Endodermal cell (in vitro differentiated cells): ENCODE measurements at regions not wholly inside any gene's neighbourhood (a gene's known extent, or its start where the extent isn't known, plus 50 kb on each side); places are given as distances from the start of the nearest gene placed in this dataset.

ENCODE experiments used
- DNase-seq: peaks from one replicate; pipeline ENCODE4 v3.0.0-alpha.2; 2017
- H3K27ac ChIP-seq: 2 replicates; pipeline ENCODE4 v1.5.1; 2013; ENCODE audit warnings: mild to moderate bottlenecking, low read depth, low read length, moderate library complexity
- H3K27me3 ChIP-seq: 2 replicates; pipeline ENCODE4 v1.6.1; 2013; ENCODE audit warnings: mild to moderate bottlenecking, low read length, moderate library complexity; ENCODE audit not compliant: insufficient read depth, control insufficient read depth, poor library complexity, severe bottlenecking
- H3K36me3 ChIP-seq: 2 replicates; pipeline ENCODE4 v1.7.0; 2013; ENCODE audit warnings: mild to moderate bottlenecking, low read length, moderate library complexity; ENCODE audit not compliant: control insufficient read depth, insufficient read depth
- H3K4me1 ChIP-seq: one replicate; pipeline ENCODE4 v1.7.0; 2013; ENCODE audit warnings: low read length; ENCODE audit not compliant: control insufficient read depth, insufficient read depth
- H3K4me3 ChIP-seq: 2 replicates; pipeline ENCODE4 v1.5.1; 2013; ENCODE audit warnings: mild to moderate bottlenecking, low read length, moderate library complexity
- H3K9ac ChIP-seq: 2 replicates; pipeline ENCODE4 v1.6.1; 2013; ENCODE audit warnings: mild to moderate bottlenecking, low read length, moderate library complexity; ENCODE audit not compliant: poor library complexity, severe bottlenecking; ENCODE audit errors: extremely low read depth
- H3K9me3 ChIP-seq: 2 replicates; pipeline ENCODE4 v1.6.1; 2013; ENCODE audit warnings: mild to moderate bottlenecking, low read length, moderate library complexity; ENCODE audit not compliant: control insufficient read depth
- H3K27ac Mint-ChIP-seq: 2 replicates; pipeline ENCODE4 v1.8.0; 2020; ENCODE audit warnings: mixed read lengths
- H3K27me3 Mint-ChIP-seq: 2 replicates; pipeline ENCODE4 v1.8.0; 2021; ENCODE audit warnings: mild to moderate bottlenecking, mixed read lengths; ENCODE audit not compliant: insufficient read depth
- H3K36me3 Mint-ChIP-seq: 2 replicates; pipeline ENCODE4 v1.8.0; 2020; ENCODE audit warnings: low read depth, mixed read lengths
- H3K4me1 Mint-ChIP-seq: 2 replicates; pipeline ENCODE4 v1.8.0; 2020; ENCODE audit warnings: mixed read lengths
- H3K4me3 Mint-ChIP-seq: 2 replicates; pipeline ENCODE4 v1.8.0; 2020; ENCODE audit warnings: mild to moderate bottlenecking, moderate library complexity, mixed read lengths
- H3K9me3 Mint-ChIP-seq: 2 replicates; pipeline ENCODE4 v1.8.0; 2020; ENCODE audit warnings: mild to moderate bottlenecking, mixed read lengths
- CTCF ChIP-seq: fragments of 200-600 bp; sonication (generic); conservative IDR thresholded peaks from 2 replicates; pipeline ENCODE4 v1.5.0; 2021; ENCODE audit warnings: antibody characterized with exemption, mild to moderate bottlenecking
- WGBS, 2 experiments: methylation state at CpG; one replicate each; pipeline versions ENCODE4 v1.1.5 to v1.1.7; 2013; ENCODE audit warnings: missing lambda C conversion rate in 2 of 2, mixed read lengths in 1 of 2; ENCODE audit not compliant: insufficient coverage in 1 of 2, insufficient read length in 1 of 2; 5-methylcytosine and 5-hydroxymethylcytosine counted together

- no peaks in the 10 kb centered on the region for H3K36me3 Mint-ChIP-seq
- no peak overlapping the region for H3K9ac ChIP-seq
- peaks cover 12% of the 10 kb centered on the region for H3K27me3 Mint-ChIP-seq
- no peak overlapping the region for H3K4me3 ChIP-seq
- H3K9me3 Mint-ChIP-seq, result peaks cover 2% of the 10 kb centered on the region
- no peaks in the 10 kb centered on the region for H3K27me3 ChIP-seq
- no peak for TF ChIP-seq CTCF
- no peaks in the 10 kb centered on the region for H3K4me1 ChIP-seq
- H3K36me3 ChIP-seq, result no peaks in the 10 kb centered on the region
- no peaks in the 10 kb centered on the region for H3K4me1 Mint-ChIP-seq
- 84 to 100% methylated on average over 3 to 4 of the region's 4 CpGs for WGBS, 2 experiments
- DNase-seq, result no peak
- H3K9me3 ChIP-seq, result peaks cover 5% of the 10 kb centered on the region
- H3K27ac ChIP-seq, result no peak overlapping the region
- H3K4me3 Mint-ChIP-seq, result no peak overlapping the region
- no peak overlapping the region for H3K27ac Mint-ChIP-seq
These were observed 191.1 kb downstream of the FNDC1 start for GRCh38 chr6:159360306-159360705.

GRCh38 chr6:159359581-159360297 is 190.5 kb downstream of the FNDC1 start:
- WGBS, 2 experiments, result 73 to 95% methylated on average over 4 to 8 of the region's 8 CpGs
- TF ChIP-seq CTCF, result no peak
- no peak overlapping the region for H3K9ac ChIP-seq
- Mint-ChIP-seq H3K27me3 (peaks cover 12% of the 10 kb centered on the region), H3K9me3 (peaks cover 2% of the 10 kb centered on the region), H3K4me3 (no peak overlapping the region), H3K27ac (no peak overlapping the region), H3K36me3 (no peaks in the 10 kb centered on the region), H3K4me1 (no peaks in the 10 kb centered on the region)
- no peak overlapping the region for H3K4me3 ChIP-seq
- no peak overlapping the region for H3K27ac ChIP-seq
- no peaks in the 10 kb centered on the region for H3K27me3 ChIP-seq
- H3K9me3 ChIP-seq, result peaks cover 5% of the 10 kb centered on the region
- H3K36me3 ChIP-seq, result no peaks in the 10 kb centered on the region
- H3K4me1 ChIP-seq, result no peaks in the 10 kb centered on the region
- no peak for DNase-seq

GRCh38 chr6:159358562-159358961 is 189.4 kb downstream of the FNDC1 start:
- Histone ChIP-seq H3K27ac (no peak overlapping the region), H3K9ac (no peak overlapping the region), H3K4me3 (no peak overlapping the region), H3K27me3 (no peaks in the 10 kb centered on the region), H3K36me3 (no peaks in the 10 kb centered on the region), H3K9me3 (peaks cover 9% of the 10 kb centered on the region), H3K4me1 (no peaks in the 10 kb centered on the region)
- TF ChIP-seq CTCF, result no peak
- no peak for DNase-seq
- Mint-ChIP-seq H3K4me3 (no peak overlapping the region), H3K36me3 (no peaks in the 10 kb centered on the region), H3K9me3 (peaks cover 2% of the 10 kb centered on the region), H3K27ac (no peak overlapping the region), H3K4me1 (no peaks in the 10 kb centered on the region), H3K27me3 (peaks cover 14% of the 10 kb centered on the region)
- 89 to 91% methylated on average over 3 of the region's 4 CpGs for WGBS, 2 experiments
